Activated T-cell treated with anti-CD3 and anti-CD28 coated beads, Interleukin-2, amount 50 U/mL, for 4 hours (primary cell): ENCODE measurements at regions not wholly inside any gene's neighbourhood (a gene's known extent, or its start where the extent isn't known, plus 50 kb on each side); places are given as distances from the start of the nearest gene placed in this dataset.

ENCODE experiments used
- ATAC-seq, 2 donors: fragments of 200-7000 bp; cut with Tn5 transposase; one replicate each; pipeline ENCODE4 v1.10.0; 2021
- DNase-seq: peaks from one replicate; pipeline ENCODE4 v3.0.0-alpha.2; 2020
- H3K27me3 Mint-ChIP-seq: one replicate; pipeline ENCODE4 v1.8.0; 2021; ENCODE audit warnings: low read depth, mixed read lengths
- H3K36me3 Mint-ChIP-seq: one replicate; pipeline ENCODE4 v1.8.0; 2022; ENCODE audit warnings: mixed read lengths; ENCODE audit not compliant: insufficient read depth
- H3K4me1 Mint-ChIP-seq: one replicate; pipeline ENCODE4 v1.8.0; 2021; ENCODE audit warnings: low read depth, mixed read lengths
- H3K4me3 Mint-ChIP-seq: one replicate; pipeline ENCODE4 v1.8.0; 2021; ENCODE audit warnings: mild to moderate bottlenecking, moderate library complexity, mixed read lengths
- H3K9me3 Mint-ChIP-seq: one replicate; pipeline ENCODE4 v1.8.0; 2021; ENCODE audit warnings: mixed read lengths

DNA sequence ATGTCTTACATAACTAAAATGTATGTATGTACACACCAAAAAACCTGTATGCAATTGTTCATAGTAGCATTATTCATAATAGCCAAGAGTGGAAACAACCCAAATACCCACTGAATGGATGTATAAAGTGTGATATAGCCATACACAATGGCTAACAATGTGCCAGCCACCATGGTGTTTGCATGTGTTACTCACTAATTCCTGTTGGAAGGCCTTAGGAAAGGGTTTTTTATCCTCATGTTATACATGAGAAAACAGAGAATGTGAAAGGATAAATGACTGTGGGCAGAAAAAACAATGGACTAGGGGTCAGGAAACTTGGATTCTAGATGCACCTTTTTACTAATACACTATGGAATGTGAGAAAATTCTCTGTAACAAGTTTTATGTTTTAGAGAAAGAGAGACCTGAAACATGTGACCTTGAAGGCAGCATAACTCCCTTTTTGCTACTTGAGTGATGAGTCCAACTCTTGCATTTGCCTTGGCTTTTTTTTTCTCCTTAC is 55.7 kb downstream of the TIGD2 start:
- Mint-ChIP-seq H3K9me3 (no peaks in the 10 kb centered on the region), H3K36me3 (no peaks in the 10 kb centered on the region), H3K4me3 (no peak overlapping the region), H3K4me1 (no peaks in the 10 kb centered on the region), H3K27me3 (peaks cover 2% of the 10 kb centered on the region)
- no peak for ATAC-seq
- no peak for DNase-seq

DNA sequence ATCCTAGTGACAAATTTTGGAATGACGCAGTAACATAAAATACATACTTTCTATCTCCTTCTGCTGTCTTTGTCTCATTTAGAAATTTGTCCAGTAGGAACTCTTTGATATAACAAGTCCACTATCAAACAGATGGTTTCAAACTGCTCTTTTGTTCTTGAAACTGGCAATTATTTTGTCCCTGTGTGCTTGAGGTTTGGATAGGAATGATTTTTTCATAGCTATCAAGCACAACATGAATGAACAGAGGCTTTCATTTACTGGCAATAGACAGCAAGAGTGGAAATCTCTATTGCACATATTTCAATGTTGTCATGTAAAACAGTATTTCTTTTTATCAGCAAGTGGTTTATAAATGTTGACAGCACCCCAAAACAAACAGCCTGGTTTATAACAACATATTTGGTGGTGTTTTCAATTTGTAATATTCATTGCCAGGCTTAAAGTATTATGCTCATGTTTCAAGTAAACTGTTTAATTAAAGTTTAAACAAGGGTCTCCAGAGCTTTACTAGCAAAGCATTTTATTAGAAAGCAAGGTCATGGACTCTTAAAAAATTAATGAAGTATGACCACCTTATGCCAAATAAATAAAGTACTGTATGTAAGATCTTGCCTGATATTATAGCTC is 60.0 kb downstream of the TIGD2 start:
- ATAC-seq (no peak), DNase-seq (no peak)
- Mint-ChIP-seq H3K9me3 (no peaks in the 10 kb centered on the region), H3K36me3 (no peaks in the 10 kb centered on the region), H3K4me1 (no peaks in the 10 kb centered on the region), H3K27me3 (peaks cover 4% of the 10 kb centered on the region), H3K4me3 (no peak overlapping the region)

DNA sequence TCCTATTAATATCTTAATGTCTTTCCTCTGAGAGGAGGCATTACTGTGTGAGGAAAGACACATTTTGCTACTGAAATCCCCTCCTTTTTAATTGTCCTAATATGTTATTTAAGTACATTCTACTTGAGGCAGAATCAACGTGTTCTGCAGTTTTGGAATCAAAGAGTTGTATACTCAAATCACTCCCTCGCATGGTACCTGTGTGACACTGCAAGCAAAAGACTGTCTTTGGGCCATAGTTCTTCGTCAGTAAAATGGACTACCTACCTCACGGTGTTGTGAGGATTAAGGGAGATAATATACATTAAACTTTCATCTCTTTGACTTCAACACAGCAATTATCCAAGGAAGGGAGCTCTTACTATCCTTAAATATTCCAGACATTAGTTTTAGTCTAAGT is 61.5 kb downstream of the TIGD2 start:
- Mint-ChIP-seq H3K4me1 (no peaks in the 10 kb centered on the region), H3K9me3 (no peaks in the 10 kb centered on the region), H3K36me3 (no peaks in the 10 kb centered on the region), H3K4me3 (no peak overlapping the region), H3K27me3 (peaks cover 4% of the 10 kb centered on the region)
- ATAC-seq (no peak), DNase-seq (no peak)

DNA sequence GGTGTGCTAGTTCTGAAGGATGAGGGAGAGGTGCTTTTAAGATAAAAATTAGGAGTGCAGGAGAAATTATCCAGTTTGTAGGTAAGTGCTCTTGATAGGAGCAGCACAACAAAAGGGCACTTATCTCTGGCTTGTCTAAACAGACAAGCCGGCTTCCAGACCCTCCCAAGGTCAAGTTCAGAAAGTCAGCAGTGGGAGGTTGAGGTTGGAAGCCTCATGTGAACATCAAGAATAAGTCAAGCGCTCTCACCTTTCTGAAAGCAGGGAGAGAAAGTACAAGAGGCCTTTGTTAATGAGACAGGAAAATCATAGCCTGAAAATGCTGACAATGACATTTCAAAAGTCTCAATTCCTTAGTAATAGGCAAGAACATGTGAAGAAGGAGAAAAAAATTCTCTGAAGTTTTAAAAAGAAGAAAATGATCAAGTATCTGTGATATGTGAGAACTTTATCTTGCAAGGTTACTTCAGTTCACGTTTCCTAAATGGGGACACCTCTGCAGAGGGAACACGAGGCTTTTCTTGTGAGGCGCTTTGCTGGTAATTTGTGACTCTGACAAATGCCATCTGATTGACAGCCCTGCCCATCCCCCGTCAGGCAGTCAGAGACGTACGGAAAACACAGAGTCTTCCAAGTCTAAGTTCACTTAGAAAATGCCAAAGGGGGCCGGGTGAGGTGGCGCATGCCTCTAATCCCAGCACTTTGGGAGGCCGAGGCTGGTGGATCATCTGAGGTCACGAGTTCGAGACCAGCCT is 62.2 kb downstream of the TIGD2 start:
- H3K27me3 Mint-ChIP-seq: peaks cover 2% of the 10 kb centered on the region
- H3K4me3 Mint-ChIP-seq: no peak overlapping the region
- DNase-seq: no peak
- ATAC-seq: no peak
- no peaks in the 10 kb centered on the region for H3K4me1 Mint-ChIP-seq
- H3K9me3 Mint-ChIP-seq: no peaks in the 10 kb centered on the region
- H3K36me3 Mint-ChIP-seq: no peaks in the 10 kb centered on the region

DNA sequence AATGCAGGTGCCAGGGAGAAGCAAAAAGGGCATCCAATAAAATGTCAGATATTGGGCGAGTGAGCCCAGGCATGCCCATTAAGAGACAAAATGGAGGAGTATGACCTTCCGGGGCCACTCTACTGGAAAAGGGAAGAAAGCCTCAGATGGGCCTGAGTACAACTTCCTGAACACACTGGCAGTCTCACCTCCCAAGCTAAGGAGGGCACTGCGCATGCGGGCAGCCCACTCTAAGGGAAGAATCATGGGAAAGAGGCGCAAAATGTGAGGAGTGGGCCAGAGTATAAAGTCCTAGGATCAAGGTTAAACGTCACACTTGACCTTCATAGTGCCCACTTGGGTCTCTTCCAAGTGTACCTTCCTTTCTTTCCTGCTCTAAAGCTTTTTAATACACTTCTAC is 63.5 kb downstream of the TIGD2 start:
- no peaks in the 10 kb centered on the region for H3K4me1 Mint-ChIP-seq
- no peaks in the 10 kb centered on the region for H3K36me3 Mint-ChIP-seq
- H3K4me3 Mint-ChIP-seq: no peak overlapping the region
- no peaks in the 10 kb centered on the region for H3K9me3 Mint-ChIP-seq
- ATAC-seq (no peak), DNase-seq (no peak)
- H3K27me3 Mint-ChIP-seq: peaks cover 2% of the 10 kb centered on the region

DNA sequence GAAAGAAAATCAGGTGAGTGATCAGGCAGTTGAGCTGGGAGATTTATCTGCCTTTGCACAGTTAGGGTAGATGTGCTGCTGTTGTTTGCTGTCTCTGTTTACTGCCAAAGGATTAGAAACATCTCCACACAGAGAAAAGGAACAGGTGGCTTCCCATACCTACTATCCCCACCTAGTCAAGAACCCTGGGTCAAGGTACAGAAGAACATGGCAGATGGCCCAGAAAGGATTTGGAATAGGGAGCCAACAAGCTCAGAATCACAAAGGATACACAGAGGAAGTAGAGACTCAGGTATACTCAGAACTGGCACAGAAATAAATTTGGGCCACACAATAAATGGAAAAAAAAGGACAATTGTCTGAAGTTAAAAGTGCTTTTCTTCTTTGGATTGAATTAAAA is 64.3 kb downstream of the TIGD2 start:
- ATAC-seq (no peak), DNase-seq (no peak)
- Mint-ChIP-seq H3K4me1 (no peaks in the 10 kb centered on the region), H3K27me3 (peaks cover 2% of the 10 kb centered on the region), H3K4me3 (no peak overlapping the region), H3K9me3 (no peaks in the 10 kb centered on the region), H3K36me3 (no peaks in the 10 kb centered on the region)

DNA sequence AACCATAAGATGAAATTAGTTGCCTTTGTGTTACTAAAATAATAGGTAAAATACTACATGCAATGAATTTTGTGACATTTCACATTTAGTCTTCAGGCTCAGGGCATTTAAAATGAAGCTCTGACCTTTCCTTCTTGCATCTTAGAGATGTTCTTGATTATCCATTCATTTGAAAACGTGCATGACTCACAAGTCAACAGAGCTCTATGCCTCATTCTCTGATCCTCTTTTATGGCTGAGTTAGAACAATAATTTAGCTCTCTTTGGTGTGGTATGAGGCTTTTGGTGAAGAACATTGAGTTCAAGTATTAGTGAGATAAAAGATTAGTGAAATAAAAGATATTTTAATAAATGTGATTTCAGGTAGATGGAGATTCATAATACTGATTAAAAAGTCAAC is 66.5 kb downstream of the TIGD2 start:
- DNase-seq (no peak), ATAC-seq (peak in 1 of 2 donors; percentile 28)
- Mint-ChIP-seq H3K27me3 (peaks cover 1% of the 10 kb centered on the region), H3K4me3 (no peak overlapping the region), H3K36me3 (no peaks in the 10 kb centered on the region), H3K9me3 (no peaks in the 10 kb centered on the region), H3K4me1 (no peaks in the 10 kb centered on the region)

GRCh38 chr4:89184407-89184806 is 73.1 kb downstream of the TIGD2 start:
- ATAC-seq (no peak), DNase-seq (no peak)
- Mint-ChIP-seq H3K9me3 (no peaks in the 10 kb centered on the region), H3K4me3 (no peak overlapping the region), H3K4me1 (no peaks in the 10 kb centered on the region), H3K36me3 (no peaks in the 10 kb centered on the region), H3K27me3 (peaks cover 10% of the 10 kb centered on the region)
